ENCODE measurements at regions not wholly inside any gene's neighbourhood (a gene's known extent, or its start where the extent isn't known, plus 50 kb on each side); places are given as distances from the start of the nearest gene placed in this dataset.

GRCh38 chr1:58158016-58158415, 388.5 kb downstream of the OMA1 start:
- TF ChIP-seq POLR2AphosphoS5 (IDR thresholded peaks at IDR 0.05; ENCODE audit: insufficient read depth in 1 of 2, low read depth in 1 of 2) (no peak), POLR2A (IDR thresholded peaks at IDR 0.05) (no peak), CTCF (IDR thresholded peaks at IDR 0.05) (no peak)
- intact Hi-C loops (cut with DNase I): no loop called here
- H3K9me3 ChIP-seq: no peaks in the 10 kb centered on the region
- no peak for DNase-seq (ENCODE audit: extremely low spot score in 2 of 2)
- H3K36me3 ChIP-seq: no peaks in the 10 kb centered on the region
- H3K27ac ChIP-seq: no peak overlapping the region
- H3K4me1 ChIP-seq: peaks cover 3% of the 10 kb centered on the region
- no peaks in the 10 kb centered on the region for H3K27me3 ChIP-seq
- H3K4me3 ChIP-seq: no peak overlapping the region

- intact Hi-C loops (cut with DNase I): no loop called here
- Histone ChIP-seq H3K4me1 (no peaks in the 10 kb centered on the region), H3K9me3 (no peaks in the 10 kb centered on the region), H3K4me3 (no peak overlapping the region), H3K27me3 (no peaks in the 10 kb centered on the region), H3K27ac (no peak overlapping the region), H3K36me3 (no peaks in the 10 kb centered on the region)
- DNase-seq (ENCODE audit: extremely low spot score in 2 of 2): no peak
- TF ChIP-seq POLR2A (IDR thresholded peaks at IDR 0.05) (no peak), POLR2AphosphoS5 (IDR thresholded peaks at IDR 0.05; ENCODE audit: insufficient read depth in 1 of 2, low read depth in 1 of 2) (no peak), CTCF (IDR thresholded peaks at IDR 0.05) (no peak)
Measured at GRCh38 chr1:58157256-58157655, 389.3 kb downstream of the OMA1 start.

GRCh38 chr1:58156831-58157230, 389.7 kb downstream of the OMA1 start:
- no peaks in the 10 kb centered on the region for H3K27me3 ChIP-seq
- no peak overlapping the region for H3K27ac ChIP-seq
- no peaks in the 10 kb centered on the region for H3K36me3 ChIP-seq
- no peak for DNase-seq (ENCODE audit: extremely low spot score in 2 of 2)
- no peaks in the 10 kb centered on the region for H3K4me1 ChIP-seq
- intact Hi-C loops (cut with DNase I): no loop called here
- H3K4me3 ChIP-seq: no peak overlapping the region
- no peaks in the 10 kb centered on the region for H3K9me3 ChIP-seq
- TF ChIP-seq POLR2AphosphoS5 (IDR thresholded peaks at IDR 0.05; ENCODE audit: insufficient read depth in 1 of 2, low read depth in 1 of 2) (no peak), POLR2A (IDR thresholded peaks at IDR 0.05) (no peak), CTCF (IDR thresholded peaks at IDR 0.05) (no peak)

GRCh38 chr1:58156124-58156468, 390.4 kb downstream of the OMA1 start:
- TF ChIP-seq POLR2A (IDR thresholded peaks at IDR 0.05) (no peak), POLR2AphosphoS5 (IDR thresholded peaks at IDR 0.05; ENCODE audit: insufficient read depth in 1 of 2, low read depth in 1 of 2) (no peak), CTCF (IDR thresholded peaks at IDR 0.05) (no peak)
- H3K27ac ChIP-seq: no peak overlapping the region
- no peaks in the 10 kb centered on the region for H3K27me3 ChIP-seq
- no peak for DNase-seq (ENCODE audit: extremely low spot score in 2 of 2)
- no peaks in the 10 kb centered on the region for H3K4me1 ChIP-seq
- H3K36me3 ChIP-seq: no peaks in the 10 kb centered on the region
- no peak overlapping the region for H3K4me3 ChIP-seq
- intact Hi-C loops (cut with DNase I): no loop called here
- H3K9me3 ChIP-seq: no peaks in the 10 kb centered on the region

GRCh38 chr1:58155418-58156123, 391.0 kb downstream of the OMA1 start:
- no peak for DNase-seq (ENCODE audit: extremely low spot score in 2 of 2)
- Histone ChIP-seq H3K27ac (no peak overlapping the region), H3K4me1 (no peaks in the 10 kb centered on the region), H3K27me3 (no peaks in the 10 kb centered on the region), H3K4me3 (no peak overlapping the region), H3K9me3 (no peaks in the 10 kb centered on the region), H3K36me3 (no peaks in the 10 kb centered on the region)
- intact Hi-C loops (cut with DNase I): no loop called here
- TF ChIP-seq POLR2A (IDR thresholded peaks at IDR 0.05) (no peak), POLR2AphosphoS5 (IDR thresholded peaks at IDR 0.05; ENCODE audit: insufficient read depth in 1 of 2, low read depth in 1 of 2) (no peak), CTCF (IDR thresholded peaks at IDR 0.05) (no peak)

Data from vagina (tissue), 2 donors.